ENCODE measurements at regions not wholly inside any gene's neighbourhood (a gene's known extent, or its start where the extent isn't known, plus 50 kb on each side); places are given as distances from the start of the nearest gene placed in this dataset.
"Not testable (repeated sequence)": the region's sequence is repeated elsewhere in the genome, so short reads cannot be mapped to it uniquely, and the experiment has no call there.

- no peaks in the 10 kb centered on the region for H3K27me3 ChIP-seq (ENCODE audit: control insufficient read depth in 2 of 2, insufficient read depth in 2 of 2, low read length in 2 of 2)
- H3K4me2 ChIP-seq (ENCODE audit: insufficient read depth, low read length), result no peak overlapping the region
- no peaks in the 10 kb centered on the region for H3K79me2 ChIP-seq (ENCODE audit: control insufficient read depth, insufficient read depth, low read length)
- POLR2A ChIA-PET, result no interaction called here
- H3K36me3 ChIP-seq (ENCODE audit: control insufficient read depth in 2 of 2, extremely low read depth in 1 of 2, insufficient read depth in 2 of 2, low read length in 2 of 2), result no peaks in the 10 kb centered on the region
- H3K4me1 ChIP-seq (ENCODE audit: control insufficient read depth, extremely low read depth, insufficient read depth, low read length), result no peaks in the 10 kb centered on the region
- BruUV-seq (replicated peaks), result no TSS peak
- intact Hi-C loops (cut with micrococcal nuclease) (no loop called here), dilution Hi-C loops (cut with MboI; ENCODE audit: extremely low pct_ligation_motif_present, low sequenced_read_pairs) (no loop called here)
- no peak overlapping the region for H3K4me3 ChIP-seq (replicated peaks in 1 of 3; ENCODE audit: insufficient read depth in 1 of 3, low read depth in 1 of 3, low read length in 3 of 3)
- TF ChIP-seq MYC (IDR thresholded peaks at IDR 0.05; ENCODE audit: low read depth, low read length) (no peak), EZH2 (IDR thresholded peaks at IDR 0.05; ENCODE audit: borderline replicate concordance, low read depth, low read length, severe bottlenecking) (no peak), MAX (IDR thresholded peaks at IDR 0.05; ENCODE audit: insufficient read depth, insufficient read length) (no peak), JUN (IDR thresholded peaks at IDR 0.05; ENCODE audit: borderline replicate concordance, insufficient read depth, insufficient read length, low read depth) (no peak), GATA2 (IDR thresholded peaks at IDR 0.05; ENCODE audit: insufficient read depth, insufficient read length, low read depth, low read length) (no peak)
- H2AFZ ChIP-seq (ENCODE audit: low read depth, low read length), result no peak overlapping the region
- H4K20me1 ChIP-seq (replicated peaks; ENCODE audit: control insufficient read depth, extremely low read depth, insufficient read depth, low read length), result no peaks in the 10 kb centered on the region
- no peaks in the 10 kb centered on the region for H3K9me1 ChIP-seq (replicated peaks; ENCODE audit: control insufficient read depth, extremely low read depth, insufficient read depth, low read length)
- H3K9ac ChIP-seq (replicated peaks; ENCODE audit: extremely low read depth, insufficient read depth, low read length), result no peak overlapping the region
- peaks cover 9% of the 10 kb centered on the region for H3K9me3 ChIP-seq (replicated peaks; ENCODE audit: control insufficient read depth, insufficient read depth, low read length)
- H3K27ac ChIP-seq (ENCODE audit: insufficient read depth, low read depth, low read length), result no peak overlapping the region
- CTCF ChIA-PET, result interaction anchor here (1.2 kb wide), 1 partner anchor 591 kb away, joined by 3 read pairs; no protein-coding TSS in a partner anchor
- no peak for DNase-seq (ENCODE audit: low read depth, low spot score)
- no peak for FAIRE-seq
These were observed 715.9 kb downstream of the NUP35 start for GRCh38 chr2:183840061-183840584.

GRCh38 chr2:183849826-183850225 is 725.6 kb downstream of the NUP35 start:
- dilution Hi-C loops (cut with MboI; ENCODE audit: extremely low pct_ligation_motif_present, low sequenced_read_pairs); H4K20me1 ChIP-seq (replicated peaks; ENCODE audit: control insufficient read depth, extremely low read depth, insufficient read depth, low read length); H3K9me1 ChIP-seq (replicated peaks; ENCODE audit: control insufficient read depth, extremely low read depth, insufficient read depth, low read length); CTCF ChIA-PET; POLR2A ChIA-PET; H2AFZ ChIP-seq (ENCODE audit: low read depth, low read length); H3K4me2 ChIP-seq (ENCODE audit: insufficient read depth, low read length); H3K27ac ChIP-seq (ENCODE audit: insufficient read depth, low read depth, low read length); FAIRE-seq; DNase-seq (ENCODE audit: low read depth, low spot score); H3K36me3 ChIP-seq (ENCODE audit: control insufficient read depth in 2 of 2, extremely low read depth in 1 of 2, insufficient read depth in 2 of 2, low read length in 2 of 2); H3K4me1 ChIP-seq (ENCODE audit: control insufficient read depth, extremely low read depth, insufficient read depth, low read length); intact Hi-C loops (cut with micrococcal nuclease); H3K79me2 ChIP-seq (ENCODE audit: control insufficient read depth, insufficient read depth, low read length); BruUV-seq (replicated peaks); H3K27me3 ChIP-seq (ENCODE audit: control insufficient read depth in 2 of 2, insufficient read depth in 2 of 2, low read length in 2 of 2); H3K4me3 ChIP-seq (replicated peaks in 1 of 3; ENCODE audit: insufficient read depth in 1 of 3, low read depth in 1 of 3, low read length in 3 of 3); H3K9me3 ChIP-seq (replicated peaks; ENCODE audit: control insufficient read depth, insufficient read depth, low read length); H3K9ac ChIP-seq (replicated peaks; ENCODE audit: extremely low read depth, insufficient read depth, low read length): not testable (repeated sequence)

Measured in endothelial cell of umbilical vein (primary cell).